H9 (cell line): ENCODE measurements at regions not wholly inside any gene's neighbourhood (a gene's known extent, or its start where the extent isn't known, plus 50 kb on each side); places are given as distances from the start of the nearest gene placed in this dataset.

Source experiments
- DNase-seq: peaks from one replicate; pipeline ENCODE4 v3.0.0-alpha.2; 2017
- H2AFZ ChIP-seq: one replicate; pipeline ENCODE4 v1.6.1; 2013; ENCODE audit warnings: mild to moderate bottlenecking, low read length, control low read depth, moderate library complexity
- H2AK5ac ChIP-seq: 2 replicates; pipeline ENCODE4 v1.6.1; 2013; ENCODE audit warnings: low read length, control low read depth, mixed read lengths; ENCODE audit not compliant: insufficient read length
- H2BK120ac ChIP-seq: one replicate; pipeline ENCODE4 v1.6.1; 2013; ENCODE audit warnings: low read depth, mild to moderate bottlenecking, low read length, control low read depth, inconsistent platforms; ENCODE audit not compliant: poor library complexity, severe bottlenecking
- H2BK12ac ChIP-seq: 2 replicates; pipeline ENCODE4 v1.6.1; 2013; ENCODE audit warnings: low read length, control low read depth, mixed read lengths, low read depth; ENCODE audit not compliant: insufficient read length
- H2BK15ac ChIP-seq: 2 replicates; pipeline ENCODE4 v1.6.1; 2013; ENCODE audit warnings: low read depth, low read length, control low read depth
- H2BK20ac ChIP-seq: one replicate; pipeline ENCODE4 v1.6.1; 2013; ENCODE audit warnings: low read depth, mild to moderate bottlenecking, low read length, control low read depth, inconsistent platforms; ENCODE audit not compliant: poor library complexity, severe bottlenecking
- H2BK5ac ChIP-seq: 2 replicates; pipeline ENCODE4 v1.6.1; 2013; ENCODE audit warnings: low read length, control low read depth, mixed read lengths; ENCODE audit not compliant: insufficient read length
- H3K14ac ChIP-seq: 2 replicates; pipeline ENCODE4 v1.6.1; 2013; ENCODE audit warnings: low read length, control low read depth; ENCODE audit not compliant: insufficient read depth
- H3K18ac ChIP-seq: 2 replicates; pipeline ENCODE4 v1.6.1; 2013; ENCODE audit warnings: low read depth, mild to moderate bottlenecking, mixed read lengths, low read length, control low read depth; ENCODE audit not compliant: insufficient read length
- H3K23ac ChIP-seq: 2 replicates; pipeline ENCODE4 v1.6.1; 2013; ENCODE audit warnings: low read length, control low read depth, mixed read lengths, low read depth; ENCODE audit not compliant: insufficient read length
- H3K23me2 ChIP-seq: 2 replicates; pipeline ENCODE4 v1.6.1; 2013; ENCODE audit warnings: low read depth, mild to moderate bottlenecking, mixed read lengths, low read length, control low read depth; ENCODE audit not compliant: insufficient read length, poor library complexity, severe bottlenecking
- H3K27ac ChIP-seq: 2 replicates; pipeline ENCODE4 v1.5.1; 2013; ENCODE audit warnings: low read length, control low read depth, mixed read lengths, low read depth; ENCODE audit not compliant: insufficient read length
- H3K27me3 ChIP-seq: 2 replicates; pipeline ENCODE4 v1.6.1; 2013; ENCODE audit warnings: low read length, control low read depth, inconsistent platforms; ENCODE audit not compliant: insufficient read depth
- H3K4ac ChIP-seq: 2 replicates; pipeline ENCODE4 v1.6.1; 2013; ENCODE audit warnings: low read depth, mild to moderate bottlenecking, control low read depth, inconsistent platforms, low read length, moderate library complexity
- H3K4me1 ChIP-seq: 2 replicates; pipeline ENCODE4 v1.6.1; 2013; ENCODE audit warnings: low read length, control low read depth, inconsistent platforms; ENCODE audit not compliant: insufficient read depth
- H3K4me2 ChIP-seq: 2 replicates; pipeline ENCODE4 v1.6.1; 2013; ENCODE audit warnings: low read length, control low read depth, mixed read lengths; ENCODE audit not compliant: insufficient read length, insufficient read depth
- H3K56ac ChIP-seq: 2 replicates; pipeline ENCODE4 v1.6.1; 2013; ENCODE audit warnings: low read depth, mild to moderate bottlenecking, mixed read lengths, low read length, control low read depth; ENCODE audit not compliant: insufficient read length
- H3K79me1 ChIP-seq: 2 replicates; pipeline ENCODE4 v1.6.1; 2013; ENCODE audit warnings: low read depth, mild to moderate bottlenecking, moderate library complexity, low read length, control low read depth, inconsistent platforms; ENCODE audit not compliant: insufficient read depth, poor library complexity, severe bottlenecking
- H3K79me2 ChIP-seq: 2 replicates; pipeline ENCODE4 v1.6.1; 2013; ENCODE audit warnings: low read length, control low read depth, inconsistent platforms; ENCODE audit not compliant: insufficient read depth
- H3K9ac ChIP-seq: 2 replicates; pipeline ENCODE4 v1.6.1; 2013; ENCODE audit warnings: low read length, control low read depth, mixed read lengths; ENCODE audit not compliant: insufficient read length; ENCODE audit errors: extremely low read depth
- H3K9me3 ChIP-seq: one replicate; pipeline ENCODE4 v1.6.1; 2013; ENCODE audit warnings: low read depth, low read length, inconsistent platforms; ENCODE audit not compliant: control insufficient read depth
- H3T11ph ChIP-seq: one replicate; pipeline ENCODE4 v1.6.1; 2013; ENCODE audit warnings: mild to moderate bottlenecking, low read length, control low read depth, inconsistent platforms
- H4K20me1 ChIP-seq: one replicate; pipeline ENCODE4 v1.6.1; 2013; ENCODE audit not compliant: control insufficient read depth, insufficient read length, insufficient read depth
- H4K5ac ChIP-seq: 2 replicates; pipeline ENCODE4 v1.6.1; 2013; ENCODE audit warnings: low read depth, mild to moderate bottlenecking, mixed read lengths, low read length, control low read depth; ENCODE audit not compliant: insufficient read length
- H4K8ac ChIP-seq: replicated peaks from 2 replicates; pipeline ENCODE4 v1.6.1; 2013; ENCODE audit warnings: low read length, control low read depth, mixed read lengths, low read depth; ENCODE audit not compliant: insufficient read length
- H4K91ac ChIP-seq: 2 replicates; pipeline ENCODE4 v1.6.1; 2013; ENCODE audit warnings: low read depth, mild to moderate bottlenecking, moderate library complexity, mixed read lengths, low read length, control low read depth; ENCODE audit not compliant: insufficient read length
- H3K27ac Mint-ChIP-seq, 3 experiments: 2 replicates in 2 of 3; 3 replicates in 1 of 3; pipeline ENCODE4 v1.8.0; 2020 to 2021; ENCODE audit warnings: mixed read lengths in 3 of 3, mild to moderate bottlenecking in 1 of 3, moderate library complexity in 1 of 3
- H3K27me3 Mint-ChIP-seq: 2 replicates; pipeline ENCODE4 v1.8.0; 2021; ENCODE audit warnings: low read depth, mild to moderate bottlenecking, moderate library complexity, mixed read lengths
- H3K36me3 Mint-ChIP-seq, 3 experiments: 2 replicates in 2 of 3; 3 replicates in 1 of 3; pipeline ENCODE4 v1.8.0; 2020 to 2021; ENCODE audit warnings: low read depth in 3 of 3, mixed read lengths in 3 of 3; ENCODE audit not compliant: insufficient read depth in 1 of 3
- H3K4me1 Mint-ChIP-seq, 2 experiments: 2 replicates each; pipeline ENCODE4 v1.8.0; 2020; ENCODE audit warnings: mixed read lengths in 2 of 2
- H3K4me3 Mint-ChIP-seq, 2 experiments: 2 replicates in 1 of 2; 3 replicates in 1 of 2; pipeline ENCODE4 v1.8.0; 2020 to 2021; ENCODE audit warnings: mild to moderate bottlenecking in 2 of 2, mixed read lengths in 2 of 2, moderate library complexity in 1 of 2
- H3K9me3 Mint-ChIP-seq, 2 experiments: 2 replicates in 1 of 2; 3 replicates in 1 of 2; pipeline ENCODE4 v1.8.0; 2020; ENCODE audit warnings: mild to moderate bottlenecking in 2 of 2, mixed read lengths in 2 of 2, moderate library complexity in 1 of 2
- CTCF ChIP-seq: fragments of 200-600 bp; sonication (generic); conservative IDR thresholded peaks from 3 replicates; pipeline ENCODE4 v1.8.0; 2021; ENCODE audit warnings: antibody characterized with exemption, mild to moderate bottlenecking
- WGBS: extraction: QIAGEN DNeasy Blood & Tissue Kit; methylation state at CpG from one replicate; pipeline ENCODE4 v1.1.7; 2013; ENCODE audit warnings: missing lambda C conversion rate, low lambda C conversion rate, mixed read lengths; ENCODE audit not compliant: insufficient read length; ENCODE audit errors: extremely low coverage; 5-methylcytosine and 5-hydroxymethylcytosine counted together

- Histone ChIP-seq H3K9ac (no peak overlapping the region), H4K5ac (no peak overlapping the region), H3K23me2 (no peaks in the 10 kb centered on the region), H3K27me3 (no peaks in the 10 kb centered on the region), H4K8ac (no peak overlapping the region), H4K20me1 (no peaks in the 10 kb centered on the region), H3K56ac (no peak overlapping the region), H4K91ac (no peak overlapping the region), H3K79me2 (no peaks in the 10 kb centered on the region), H3K4me1 (no peaks in the 10 kb centered on the region), H3K23ac (no peak overlapping the region), H3K27ac (no peak overlapping the region), H2BK12ac (no peak overlapping the region), H2BK20ac (no peak overlapping the region), H3K14ac (no peak overlapping the region), H2AK5ac (no peak overlapping the region), H2BK15ac (no peak overlapping the region), H2BK120ac (no peak overlapping the region), H3K18ac (no peak overlapping the region), H3K4ac (no peak overlapping the region), H2AFZ (no peak overlapping the region), H2BK5ac (no peak overlapping the region), H3T11ph (no peak overlapping the region), H3K4me2 (no peak overlapping the region), H3K9me3 (no peaks in the 10 kb centered on the region), H3K79me1 (no peaks in the 10 kb centered on the region)
- H3K27me3 Mint-ChIP-seq = no peaks in the 10 kb centered on the region; the same call in 1 of the 2 replicates
- no CpG with 5 or more reads among the region's 2 CpGs for WGBS
- H3K4me3 Mint-ChIP-seq = no peak overlapping the region
- peaks cover 2 to 5% of the 10 kb centered on the region in 2 experiments; a peak in 3 of 5 replicates for H3K9me3 Mint-ChIP-seq
- peaks cover 0 to 5% (median 0%) of the 10 kb centered on the region in 3 experiments; a peak in 1 of 7 replicates for H3K36me3 Mint-ChIP-seq
- H3K4me1 Mint-ChIP-seq = no peaks in the 10 kb centered on the region
- no peak overlapping the region for H3K27ac Mint-ChIP-seq
- DNase-seq = no peak
- no peak for TF ChIP-seq CTCF
Measured at GRCh38 chr18:77948567-77948966, 698.9 kb downstream of the GALR1 start.
